Neural cell (in vitro differentiated cells): ENCODE measurements at regions not wholly inside any gene's neighbourhood (a gene's known extent, or its start where the extent isn't known, plus 50 kb on each side); places are given as distances from the start of the nearest gene placed in this dataset.

Source experiments
- CTCF ChIP-seq: fragments of 450-650 bp; IDR thresholded peaks from 2 replicates; pipeline ENCODE4 v1.5.1; 2014; ENCODE audit warnings: antibody characterized with exemption, mild to moderate bottlenecking, moderate library complexity; ENCODE audit not compliant: poor library complexity, severe bottlenecking
- EP300 ChIP-seq: fragments of 450-650 bp; conservative IDR thresholded peaks from 2 replicates; pipeline ENCODE4 v1.6.1; 2014; ENCODE audit warnings: antibody characterized with exemption, mild to moderate bottlenecking, moderate library complexity; ENCODE audit not compliant: poor library complexity, severe bottlenecking
- MXI1 ChIP-seq: fragments of 450-650 bp; conservative IDR thresholded peaks from 2 replicates; pipeline ENCODE4 v1.6.1; 2014; ENCODE audit warnings: antibody characterized with exemption, mild to moderate bottlenecking; ENCODE audit not compliant: poor library complexity, severe bottlenecking
- POLR2AphosphoS5 ChIP-seq: IDR thresholded peaks from 2 replicates; pipeline ENCODE4 v1.6.1; 2012
- REST ChIP-seq: IDR thresholded peaks from 2 replicates; pipeline ENCODE4 v1.6.1; 2012; ENCODE audit warnings: borderline replicate concordance
- TAF1 ChIP-seq: IDR thresholded peaks from 2 replicates; pipeline ENCODE4 v1.6.1; 2012; ENCODE audit warnings: low read depth

- TF ChIP-seq POLR2AphosphoS5 (no peak), CTCF (no peak), EP300 (no peak), REST (no peak), MXI1 (no peak), TAF1 (no peak)
These were observed 161.1 kb downstream of the ERMARD start for GRCh38 chr6:169912266-169913095.
